NCI-H146 treated with DMSO at 0.1 percent for 48 hours (cell line): ENCODE measurements at regions not wholly inside any gene's neighbourhood (a gene's known extent, or its start where the extent isn't known, plus 50 kb on each side); places are given as distances from the start of the nearest gene placed in this dataset.

Experiments
- DNase-seq: peaks from one replicate; lab custom pipeline; 2025; ENCODE audit not compliant: unreplicated experiment; lab: John Stamatoyannopoulos, UW

GRCh38 chr10:24113901-24114300, 95.0 kb upstream of the KIAA1217 start:
- DNase-seq: no peak

- DNase-seq: no peak
Measured at GRCh38 chr10:24114556-24114955, 94.4 kb upstream of the KIAA1217 start.

DNA sequence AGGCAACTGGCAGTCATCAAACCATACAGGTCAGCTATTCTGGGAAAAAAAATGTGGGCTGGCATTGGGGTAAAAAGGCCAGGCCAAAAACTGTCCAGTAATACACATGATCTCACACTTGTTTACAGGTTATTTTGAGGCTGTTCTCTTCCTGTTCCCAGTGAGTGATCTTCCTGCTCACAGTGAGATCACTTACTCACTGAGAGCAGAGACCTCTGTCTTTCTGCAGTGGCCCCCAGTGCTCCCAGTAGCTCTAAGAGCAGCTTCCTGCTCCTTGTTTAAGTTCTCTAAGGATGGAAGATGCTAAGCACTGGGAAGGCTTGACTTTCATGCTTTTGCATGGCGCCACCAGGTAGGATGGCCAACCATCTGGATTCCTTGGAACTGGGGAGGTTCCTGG, 93.5 kb upstream of the KIAA1217 start:
- DNase-seq: no peak

GRCh38 chr10:24118246-24118645, 90.7 kb upstream of the KIAA1217 start:
- no peak for DNase-seq

DNA sequence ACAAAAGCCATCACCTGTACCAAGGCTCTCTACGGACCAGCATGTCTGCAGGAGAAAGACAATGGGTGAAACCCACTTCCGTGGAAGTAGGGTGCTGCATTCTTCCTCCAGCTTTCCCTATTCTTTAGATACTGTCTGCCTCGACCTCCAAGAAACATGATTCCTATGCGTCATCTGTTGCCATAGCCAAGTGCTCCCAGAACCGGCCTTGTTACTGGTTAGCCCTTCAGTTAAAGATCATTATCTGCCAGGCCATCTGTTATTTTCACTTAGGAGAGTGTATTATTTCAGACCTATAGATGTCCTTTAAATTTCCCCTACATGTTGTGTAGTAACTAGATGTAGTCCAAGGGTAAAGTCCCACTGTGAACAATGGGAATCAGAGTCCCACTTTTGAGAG, 89.0 kb upstream of the KIAA1217 start:
- DNase-seq: no peak

DNA sequence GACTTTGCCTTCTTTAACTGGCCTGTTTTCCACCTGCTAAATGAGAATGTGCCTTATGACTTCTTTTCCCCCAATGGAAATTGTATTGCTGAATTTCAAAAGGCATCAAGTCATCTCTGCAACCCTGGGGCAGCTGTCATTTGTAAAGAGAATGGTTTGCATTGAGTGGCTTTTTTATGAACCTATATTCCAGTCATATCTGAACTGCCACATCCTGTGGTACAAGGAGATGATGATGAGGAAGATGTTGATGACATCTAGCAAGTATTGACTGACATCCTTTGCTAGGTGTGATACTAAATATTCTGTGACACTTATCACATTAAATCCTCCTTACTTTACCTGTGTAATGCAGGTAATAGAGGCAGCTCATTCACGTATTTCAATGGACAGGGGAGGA, 88.3 kb upstream of the KIAA1217 start:
- no peak for DNase-seq

- DNase-seq: no peak
Measured at GRCh38 chr10:24127516-24127915, 81.4 kb upstream of the KIAA1217 start.

- no peak for DNase-seq
Measured at GRCh38 chr10:24128066-24128730, 80.7 kb upstream of the KIAA1217 start.

- DNase-seq: no peak
Measured at GRCh38 chr10:24132741-24133140, 76.2 kb upstream of the KIAA1217 start.

- no peak for DNase-seq
Measured at GRCh38 chr10:24133835-24134234, 75.1 kb upstream of the KIAA1217 start.

DNA sequence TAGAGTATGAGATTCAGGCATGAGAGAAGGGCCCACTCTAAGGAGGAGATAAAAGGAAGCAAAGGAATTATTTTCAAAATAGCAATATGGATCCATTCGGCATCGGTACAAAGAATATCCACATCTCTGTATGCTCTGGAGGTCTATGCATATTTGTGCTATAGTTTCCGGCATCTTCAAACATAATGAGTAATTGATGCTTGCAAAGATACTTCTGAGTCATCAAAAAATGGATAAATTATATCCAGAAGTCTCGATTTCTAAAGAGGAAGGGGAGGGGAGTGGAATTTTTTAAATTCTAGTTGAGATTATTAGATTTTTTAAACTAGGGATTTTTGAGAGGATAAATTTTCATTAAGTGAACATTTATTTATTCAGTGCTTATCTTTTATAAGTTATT, 72.9 kb upstream of the KIAA1217 start:
- DNase-seq: no peak

DNA sequence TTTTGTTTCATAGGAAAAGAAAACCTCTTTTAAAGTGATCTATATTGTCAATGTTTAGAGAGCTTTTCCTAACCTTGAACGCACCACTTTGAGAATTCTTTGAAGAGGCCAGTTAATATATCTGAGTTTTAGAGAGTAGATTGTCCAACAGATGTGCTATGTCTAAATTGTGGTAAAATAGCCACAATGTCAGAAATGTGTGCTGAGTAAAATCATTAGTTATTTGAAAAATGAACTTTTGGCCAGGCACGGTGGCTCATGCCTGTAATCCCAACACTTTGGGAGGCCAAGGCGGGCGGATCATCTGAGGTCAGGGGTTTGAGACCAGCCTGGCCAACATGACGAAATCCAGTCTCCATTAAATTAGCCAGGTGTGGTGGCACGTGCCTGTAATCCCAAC, 61.6 kb upstream of the KIAA1217 start:
- DNase-seq: no peak

GRCh38 chr10:24149640-24150039, 59.3 kb upstream of the KIAA1217 start:
- DNase-seq: no peak

- no peak for DNase-seq
Measured at GRCh38 chr10:24150853-24151252, 58.1 kb upstream of the KIAA1217 start.

- DNase-seq: no peak
Measured at GRCh38 chr10:24152270-24152669, 56.7 kb upstream of the KIAA1217 start.

DNA sequence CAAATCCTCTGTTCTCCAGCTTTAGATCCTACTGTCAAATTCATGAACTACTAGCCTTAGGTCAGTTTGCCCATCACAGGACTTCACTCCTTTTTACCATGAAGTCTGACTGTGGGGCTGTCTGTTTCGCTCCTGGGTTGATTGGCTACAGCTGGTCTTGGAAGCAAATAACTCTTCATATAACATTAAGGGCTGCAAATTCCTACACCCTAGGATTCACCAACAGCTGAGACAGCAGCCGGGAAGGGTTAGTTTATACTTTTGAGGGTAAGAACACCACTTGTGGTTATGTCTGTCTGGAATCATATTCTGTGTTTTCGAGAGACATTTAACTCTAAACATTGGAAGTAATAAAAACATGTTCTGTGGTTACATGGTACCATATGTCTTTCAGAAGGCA, 55.9 kb upstream of the KIAA1217 start:
- no peak for DNase-seq

DNA sequence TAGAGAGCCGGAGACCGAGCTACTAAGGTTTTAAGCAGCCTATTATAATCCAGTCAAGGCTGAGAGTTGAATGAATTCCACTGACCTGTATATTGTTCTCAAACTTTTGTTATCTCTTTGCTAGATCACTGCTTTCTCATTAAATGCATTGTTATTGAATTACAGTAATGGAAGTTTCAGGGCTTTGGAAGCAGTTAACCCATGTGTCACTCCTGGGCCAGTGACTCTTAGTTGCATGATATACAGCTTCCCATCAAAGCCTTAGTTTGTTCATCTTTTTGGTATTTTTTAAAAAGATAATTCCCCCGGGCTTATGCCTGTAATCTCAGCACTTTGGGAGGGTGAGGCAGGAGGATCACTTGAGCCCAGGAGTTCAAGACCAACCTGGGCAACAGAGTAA, 55.4 kb upstream of the KIAA1217 start:
- DNase-seq: no peak

DNA sequence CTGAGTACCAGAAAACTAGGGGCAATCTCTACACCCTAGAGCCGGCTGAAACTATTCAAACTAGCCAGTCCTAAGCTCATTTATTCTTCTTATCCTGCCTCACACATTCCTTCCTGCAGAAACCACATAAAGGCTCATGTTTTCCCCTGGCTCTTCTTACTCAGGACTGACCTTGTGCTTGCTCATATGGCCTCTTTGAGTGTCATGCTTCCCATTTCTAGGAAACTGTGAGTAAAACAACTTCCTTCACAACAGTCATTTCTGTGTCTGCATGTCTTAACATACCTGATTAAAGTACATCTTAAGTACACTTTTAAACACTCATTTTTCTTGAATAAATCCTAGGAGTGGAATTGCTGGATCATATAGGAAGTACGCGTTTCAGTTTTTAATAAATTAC, 52.3 kb upstream of the KIAA1217 start:
- DNase-seq: no peak

DNA sequence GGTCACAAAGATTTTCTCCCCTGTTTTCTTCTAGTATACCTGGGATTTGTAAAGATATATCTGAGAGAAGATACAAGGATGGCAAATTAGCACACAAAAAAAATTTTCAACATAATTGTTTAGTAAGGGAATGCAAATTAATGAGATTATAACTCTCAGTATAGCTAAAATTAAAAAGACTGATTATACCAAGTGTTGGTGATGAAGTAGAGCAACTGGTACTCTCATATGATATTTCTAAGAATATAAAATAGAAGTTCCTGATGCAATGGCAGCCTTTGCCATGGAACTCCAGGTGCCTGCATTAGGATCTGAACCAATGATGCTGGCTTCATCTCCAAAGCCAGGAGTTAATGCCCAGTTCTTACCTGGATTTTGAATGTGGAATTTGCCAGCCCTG, 51.4 kb upstream of the KIAA1217 start:
- no peak for DNase-seq
